Smooth muscle cell (in vitro differentiated cells): ENCODE measurements at regions not wholly inside any gene's neighbourhood (a gene's known extent, or its start where the extent isn't known, plus 50 kb on each side); places are given as distances from the start of the nearest gene placed in this dataset.

ENCODE experiments used
- DNase-seq: peaks from one replicate; lab custom pipeline; 2025; ENCODE audit not compliant: unreplicated experiment; lab: John Stamatoyannopoulos, UW
- H2AFZ ChIP-seq: fragments of 200-600 bp; sonication (generic); 2 replicates; pipeline ENCODE4 v1.6.0; 2016; ENCODE audit warnings: antibody characterized with exemption, low read depth, mild to moderate bottlenecking
- H3F3A ChIP-seq: fragments of 200-600 bp; sonication (generic); 2 replicates; pipeline ENCODE4 v1.6.0; 2017; ENCODE audit warnings: antibody characterized with exemption, low read depth
- H3K27ac ChIP-seq: fragments of 200-600 bp; sonication (generic); 2 replicates; pipeline ENCODE4 v1.5.1; 2016; ENCODE audit warnings: low read depth, mild to moderate bottlenecking
- H3K27me3 ChIP-seq: fragments of 200-600 bp; sonication (generic); 2 replicates; pipeline ENCODE4 v1.6.1; 2016; ENCODE audit warnings: low read depth, mild to moderate bottlenecking
- H3K36me3 ChIP-seq: fragments of 200-600 bp; sonication (generic); 2 replicates; pipeline ENCODE4 v1.5.1; 2016; ENCODE audit warnings: low read depth
- H3K4me1 ChIP-seq: fragments of 200-600 bp; sonication (generic); 2 replicates; pipeline ENCODE4 v1.5.1; 2016; ENCODE audit warnings: low read depth
- H3K4me2 ChIP-seq: fragments of 200-600 bp; sonication (generic); 2 replicates; pipeline ENCODE4 v1.6.0; 2016; ENCODE audit warnings: mild to moderate bottlenecking
- H3K4me3 ChIP-seq: fragments of 200-600 bp; sonication (generic); 2 replicates; pipeline ENCODE4 v1.5.1; 2016; ENCODE audit warnings: mild to moderate bottlenecking
- H3K79me2 ChIP-seq: fragments of 200-600 bp; sonication (generic); 2 replicates; pipeline ENCODE4 v1.6.0; 2016; ENCODE audit warnings: low read depth, mild to moderate bottlenecking
- H3K9ac ChIP-seq: fragments of 200-600 bp; sonication (generic); 2 replicates; pipeline ENCODE4 v1.6.0; 2016; ENCODE audit warnings: low read depth
- H3K9me3 ChIP-seq: fragments of 200-600 bp; sonication (generic); replicated peaks from 2 replicates; pipeline ENCODE4 v1.5.1; 2016; ENCODE audit warnings: low read depth
- H4K20me1 ChIP-seq: fragments of 200-600 bp; sonication (generic); 2 replicates; pipeline ENCODE4 v1.6.0; 2016; ENCODE audit warnings: low read depth
- CTCF ChIP-seq: fragments of 200-600 bp; sonication (generic); IDR thresholded peaks from 2 replicates; pipeline ENCODE4 v1.5.1; 2017; ENCODE audit warnings: borderline replicate concordance, mild to moderate bottlenecking, antibody characterized with exemption; ENCODE audit not compliant: insufficient read depth, poor library complexity, severe bottlenecking
- WGBS: methylation state at CpG from one replicate; pipeline ENCODE4 v1.1.7; 2016; ENCODE audit warnings: low lambda C conversion rate; 5-methylcytosine and 5-hydroxymethylcytosine counted together

- no peaks in the 10 kb centered on the region for H3K27me3 ChIP-seq
- no peak overlapping the region for H3K4me3 ChIP-seq
- H3K9me3 ChIP-seq, result no peaks in the 10 kb centered on the region
- H3K4me1 ChIP-seq, result peaks cover 7% of the 10 kb centered on the region
- no peaks in the 10 kb centered on the region for H3F3A ChIP-seq
- H2AFZ ChIP-seq, result no peak overlapping the region
- H4K20me1 ChIP-seq, result no peaks in the 10 kb centered on the region
- DNase-seq, result no peak
- H3K9ac ChIP-seq, result no peak overlapping the region
- no peaks in the 10 kb centered on the region for H3K36me3 ChIP-seq
- H3K4me2 ChIP-seq, result no peak overlapping the region
- H3K79me2 ChIP-seq, result no peaks in the 10 kb centered on the region
- peak; percentile 4 for TF ChIP-seq CTCF
- no peak overlapping the region for H3K27ac ChIP-seq
Measured at GRCh38 chr6:149197482-149197881, 120.0 kb upstream of the TAB2 start.

GRCh38 chr6:149198265-149198664 lies 119.2 kb upstream of the TAB2 start:
- Histone ChIP-seq H3K4me3 (no peak overlapping the region), H4K20me1 (no peaks in the 10 kb centered on the region), H3K79me2 (no peaks in the 10 kb centered on the region), H3K9ac (no peak overlapping the region), H3K4me2 (no peak overlapping the region), H3F3A (no peaks in the 10 kb centered on the region), H3K27ac (no peak overlapping the region), H2AFZ (no peak overlapping the region), H3K4me1 (peaks cover 7% of the 10 kb centered on the region), H3K36me3 (no peaks in the 10 kb centered on the region), H3K27me3 (no peaks in the 10 kb centered on the region), H3K9me3 (no peaks in the 10 kb centered on the region)
- WGBS, result 91% methylated on average over 3 of the region's 3 CpGs
- TF ChIP-seq CTCF, result no peak
- DNase-seq, result no peak

GRCh38 chr6:149200282-149200945 lies 117.1 kb upstream of the TAB2 start:
- no peak overlapping the region for H3K4me2 ChIP-seq
- no peak for TF ChIP-seq CTCF
- no peak overlapping the region for H2AFZ ChIP-seq
- H3K79me2 ChIP-seq, result no peaks in the 10 kb centered on the region
- H4K20me1 ChIP-seq, result no peaks in the 10 kb centered on the region
- DNase-seq, result no peak
- H3K36me3 ChIP-seq, result no peaks in the 10 kb centered on the region
- H3K4me3 ChIP-seq, result no peak overlapping the region
- peaks cover 7% of the 10 kb centered on the region for H3K4me1 ChIP-seq
- H3K9me3 ChIP-seq, result no peaks in the 10 kb centered on the region
- H3K27ac ChIP-seq, result no peak overlapping the region
- no peaks in the 10 kb centered on the region for H3F3A ChIP-seq
- 87% methylated on average over 1 of the region's 1 CpG for WGBS
- no peak overlapping the region for H3K9ac ChIP-seq
- no peaks in the 10 kb centered on the region for H3K27me3 ChIP-seq

GRCh38 chr6:149201068-149201655 lies 116.3 kb upstream of the TAB2 start:
- 92% methylated on average over 7 of the region's 7 CpGs for WGBS
- Histone ChIP-seq H3K4me2 (no peak overlapping the region), H3K27me3 (no peaks in the 10 kb centered on the region), H3K4me1 (peaks cover 7% of the 10 kb centered on the region), H3K9ac (no peak overlapping the region), H3K27ac (no peak overlapping the region), H4K20me1 (no peaks in the 10 kb centered on the region), H3K79me2 (no peaks in the 10 kb centered on the region), H3K9me3 (no peaks in the 10 kb centered on the region), H2AFZ (no peak overlapping the region), H3F3A (no peaks in the 10 kb centered on the region), H3K4me3 (no peak overlapping the region), H3K36me3 (no peaks in the 10 kb centered on the region)
- DNase-seq, result no peak
- no peak for TF ChIP-seq CTCF
